Progenitor cell of endocrine pancreas (in vitro differentiated cells): ENCODE measurements at regions not wholly inside any gene's neighbourhood (a gene's known extent, or its start where the extent isn't known, plus 50 kb on each side); places are given as distances from the start of the nearest gene placed in this dataset.

Experiments used
- DNase-seq: peaks from one replicate; pipeline ENCODE4 v3.0.0; 2021; ENCODE audit warnings: low spot score; ENCODE audit not compliant: unreplicated experiment
- H3K27ac Mint-ChIP-seq: 2 replicates; pipeline ENCODE4 v1.8.0; 2021; ENCODE audit warnings: mild to moderate bottlenecking, moderate library complexity, mixed read lengths
- H3K27me3 Mint-ChIP-seq: 2 replicates; pipeline ENCODE4 v1.8.0; 2021; ENCODE audit warnings: mixed read lengths
- H3K36me3 Mint-ChIP-seq: 2 replicates; pipeline ENCODE4 v1.8.0; 2022; ENCODE audit warnings: mixed read lengths; ENCODE audit not compliant: insufficient read depth
- H3K4me1 Mint-ChIP-seq: 2 replicates; pipeline ENCODE4 v1.8.0; 2021; ENCODE audit warnings: low read depth, mixed read lengths
- H3K4me3 Mint-ChIP-seq: 2 replicates; pipeline ENCODE4 v1.8.0; 2021; ENCODE audit warnings: low read depth, mild to moderate bottlenecking, moderate library complexity, mixed read lengths
- H3K9me3 Mint-ChIP-seq: 2 replicates; pipeline ENCODE4 v1.8.0; 2021; ENCODE audit warnings: low read depth, mixed read lengths
- CTCF ChIP-seq: fragments of 200-600 bp; sonication (generic); IDR thresholded peaks from one replicate; pipeline ENCODE4 v1.5.0; 2021; ENCODE audit warnings: antibody characterized with exemption, mild to moderate bottlenecking; ENCODE audit not compliant: unreplicated experiment

DNA sequence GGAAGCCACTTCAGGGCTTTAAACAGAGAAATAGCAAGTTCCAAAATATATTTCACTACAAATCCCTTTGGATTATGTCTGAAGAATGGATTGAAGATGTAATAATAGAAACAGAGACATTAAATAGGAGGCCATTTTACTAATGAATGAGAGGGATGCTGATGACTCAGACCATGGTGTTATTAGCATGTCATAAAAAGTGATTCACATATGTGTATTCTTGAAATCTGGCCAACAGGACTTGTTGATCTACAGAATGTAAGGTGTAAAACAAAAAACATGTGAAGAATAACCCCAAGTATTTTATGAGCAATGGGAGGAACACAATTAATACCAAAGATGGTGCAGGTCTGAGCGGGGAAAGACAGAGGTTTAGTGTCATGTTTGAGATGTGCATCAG is 873.7 kb downstream of the SLITRK5 start:
- no peaks in the 10 kb centered on the region for H3K27me3 Mint-ChIP-seq
- no peaks in the 10 kb centered on the region for H3K9me3 Mint-ChIP-seq
- no peak overlapping the region for H3K4me3 Mint-ChIP-seq
- no peaks in the 10 kb centered on the region for H3K36me3 Mint-ChIP-seq
- TF ChIP-seq CTCF, result no peak
- no peaks in the 10 kb centered on the region for H3K4me1 Mint-ChIP-seq
- DNase-seq, result no peak
- no peak overlapping the region for H3K27ac Mint-ChIP-seq

GRCh38 chr13:88552966-88553365 is 881.8 kb downstream of the SLITRK5 start:
- Mint-ChIP-seq H3K27ac (no peak overlapping the region), H3K9me3 (peaks cover 5% of the 10 kb centered on the region), H3K4me1 (no peaks in the 10 kb centered on the region), H3K27me3 (no peaks in the 10 kb centered on the region), H3K36me3 (no peaks in the 10 kb centered on the region), H3K4me3 (no peak overlapping the region)
- no peak for TF ChIP-seq CTCF
- DNase-seq, result no peak

- Mint-ChIP-seq H3K27me3 (no peaks in the 10 kb centered on the region), H3K36me3 (no peaks in the 10 kb centered on the region), H3K27ac (no peak overlapping the region), H3K4me3 (no peak overlapping the region), H3K9me3 (no peaks in the 10 kb centered on the region), H3K4me1 (no peaks in the 10 kb centered on the region)
- no peak for TF ChIP-seq CTCF
- DNase-seq, result no peak
Measured at GRCh38 chr13:88565566-88565965, 894.4 kb downstream of the SLITRK5 start.

GRCh38 chr13:88585861-88586260 is 914.7 kb downstream of the SLITRK5 start:
- H3K4me3 Mint-ChIP-seq, result no peak overlapping the region
- H3K27ac Mint-ChIP-seq, result peak overlapping the region; percentile 1
- H3K27me3 Mint-ChIP-seq, result no peaks in the 10 kb centered on the region
- no peaks in the 10 kb centered on the region for H3K4me1 Mint-ChIP-seq
- no peaks in the 10 kb centered on the region for H3K36me3 Mint-ChIP-seq
- DNase-seq, result no peak
- no peak for TF ChIP-seq CTCF
- peaks cover 6% of the 10 kb centered on the region for H3K9me3 Mint-ChIP-seq

- Mint-ChIP-seq H3K36me3 (no peaks in the 10 kb centered on the region), H3K4me1 (no peaks in the 10 kb centered on the region), H3K27ac (no peak overlapping the region), H3K4me3 (no peak overlapping the region), H3K9me3 (peaks cover 2% of the 10 kb centered on the region), H3K27me3 (no peaks in the 10 kb centered on the region)
- no peak for TF ChIP-seq CTCF
- no peak for DNase-seq
Measured at GRCh38 chr13:88586263-88586662, 915.1 kb downstream of the SLITRK5 start.
